SU-DHL-6 (cell line): ENCODE measurements at regions not wholly inside any gene's neighbourhood (a gene's known extent, or its start where the extent isn't known, plus 50 kb on each side); places are given as distances from the start of the nearest gene placed in this dataset.

ENCODE experiments used
- H2AFZ ChIP-seq: fragments of 200-600 bp; sonication (generic); 2 replicates; pipeline ENCODE4 v1.6.1; 2014; ENCODE audit warnings: low read depth, mild to moderate bottlenecking, moderate library complexity, mixed read lengths, antibody characterized with exemption, low read length; ENCODE audit not compliant: severe bottlenecking
- H3F3A ChIP-seq: fragments of 200-600 bp; shearing (Covaris generic); 2 replicates; pipeline ENCODE4 v1.6.0; 2016; ENCODE audit warnings: antibody characterized with exemption, mild to moderate bottlenecking; ENCODE audit not compliant: insufficient read depth
- H3K27ac ChIP-seq: fragments of 200-600 bp; sonication (generic); 2 replicates; pipeline ENCODE4 v1.5.1; 2016; ENCODE audit warnings: low read depth, mild to moderate bottlenecking, low read length, moderate library complexity, mixed read lengths
- H3K27me3 ChIP-seq: fragments of 200-600 bp; sonication (generic), shearing (Covaris generic); 2 replicates; pipeline ENCODE4 v1.6.0; 2014; ENCODE audit warnings: mild to moderate bottlenecking, low read length
- H3K36me3 ChIP-seq: fragments of 200-600 bp; sonication (generic); 2 replicates; pipeline ENCODE4 v1.6.1; 2014; ENCODE audit warnings: mild to moderate bottlenecking, low read length, mixed read lengths
- H3K4me2 ChIP-seq: fragments of 300-600, 200-600 bp; shearing (Covaris generic), sonication (generic); 2 replicates; pipeline ENCODE4 v1.6.0; 2014; ENCODE audit warnings: low read length, low read depth, mild to moderate bottlenecking; ENCODE audit not compliant: poor library complexity, severe bottlenecking
- H3K4me3 ChIP-seq: fragments of 200-600 bp; sonication (generic); 2 replicates; pipeline ENCODE4 v1.5.1; 2014; ENCODE audit warnings: antibody characterized with exemption, low read length, mild to moderate bottlenecking, mixed read lengths; ENCODE audit not compliant: insufficient read depth, poor library complexity, severe bottlenecking
- H3K79me2 ChIP-seq: fragments of 200-600 bp; sonication (generic); 2 replicates; pipeline ENCODE4 v1.6.1; 2014; ENCODE audit warnings: mild to moderate bottlenecking, low read length, moderate library complexity; ENCODE audit not compliant: insufficient read depth
- H3K9ac ChIP-seq: fragments of 200-600 bp; sonication (generic); 2 replicates; pipeline ENCODE4 v1.7.0; 2014; ENCODE audit warnings: mild to moderate bottlenecking, low read length
- H3K9me2 ChIP-seq: fragments of 200-600 bp; sonication (generic); replicated peaks from 2 replicates; pipeline ENCODE4 v1.6.1; 2014; ENCODE audit warnings: low read length; ENCODE audit not compliant: insufficient read depth
- H3K9me3 ChIP-seq: fragments of 200-600 bp; sonication (generic); 2 replicates; pipeline ENCODE4 v1.6.1; 2014; ENCODE audit warnings: low read length, mixed read lengths; ENCODE audit not compliant: insufficient read depth
- H4K20me1 ChIP-seq: fragments of 200-600 bp; sonication (generic); 2 replicates; pipeline ENCODE4 v1.6.1; 2014; ENCODE audit warnings: low read depth, mild to moderate bottlenecking, antibody characterized with exemption, low read length, moderate library complexity, mixed read lengths
- CTCF ChIP-seq: fragments of 200-600 bp; sonication (generic); IDR thresholded peaks from one replicate; pipeline ENCODE4 v1.5.1; 2017; ENCODE audit warnings: antibody characterized with exemption, mild to moderate bottlenecking, low read length, moderate library complexity; ENCODE audit not compliant: insufficient read depth, poor library complexity, severe bottlenecking
- EZH2phosphoT487 ChIP-seq: fragments of 200-600 bp; sonication (generic), shearing (Covaris generic); conservative IDR thresholded peaks from 2 replicates; pipeline ENCODE4 v1.6.1; 2018; ENCODE audit warnings: mild to moderate bottlenecking, antibody characterized with exemption, low read length, moderate library complexity, mixed read lengths

- Histone ChIP-seq H3K9me3 (no peaks in the 10 kb centered on the region), H3K9ac (no peak overlapping the region), H3K9me2 (no peaks in the 10 kb centered on the region), H3K36me3 (no peaks in the 10 kb centered on the region), H4K20me1 (no peaks in the 10 kb centered on the region), H3F3A (no peaks in the 10 kb centered on the region), H2AFZ (no peak overlapping the region), H3K4me2 (no peak overlapping the region), H3K27ac (no peak overlapping the region), H3K27me3 (no peaks in the 10 kb centered on the region), H3K79me2 (no peaks in the 10 kb centered on the region), H3K4me3 (no peak overlapping the region)
- TF ChIP-seq CTCF (no peak), EZH2phosphoT487 (no peak)
Measured at GRCh38 chr7:50213622-50214017, 90.9 kb upstream of the IKZF1 start.

- Histone ChIP-seq H2AFZ (no peak overlapping the region), H3K27ac (no peak overlapping the region), H4K20me1 (no peaks in the 10 kb centered on the region), H3K9me3 (no peaks in the 10 kb centered on the region), H3K79me2 (no peaks in the 10 kb centered on the region), H3K9me2 (no peaks in the 10 kb centered on the region), H3K4me2 (no peak overlapping the region), H3K9ac (no peak overlapping the region), H3K4me3 (no peak overlapping the region), H3F3A (no peaks in the 10 kb centered on the region), H3K27me3 (no peaks in the 10 kb centered on the region), H3K36me3 (no peaks in the 10 kb centered on the region)
- TF ChIP-seq EZH2phosphoT487 (no peak), CTCF (no peak)
Measured at GRCh38 chr7:50212666-50213621, 91.6 kb upstream of the IKZF1 start.

GRCh38 chr7:50212016-50212325 lies 92.5 kb upstream of the IKZF1 start:
- Histone ChIP-seq H3K79me2 (no peaks in the 10 kb centered on the region), H3K4me3 (no peak overlapping the region), H3K9me3 (no peaks in the 10 kb centered on the region), H2AFZ (no peak overlapping the region), H4K20me1 (no peaks in the 10 kb centered on the region), H3K27me3 (no peaks in the 10 kb centered on the region), H3K4me2 (no peak overlapping the region), H3K9ac (no peak overlapping the region), H3K36me3 (no peaks in the 10 kb centered on the region), H3K9me2 (no peaks in the 10 kb centered on the region), H3F3A (no peaks in the 10 kb centered on the region), H3K27ac (no peak overlapping the region)
- TF ChIP-seq EZH2phosphoT487 (no peak), CTCF (no peak)
